ENCODE measurements at regions not wholly inside any gene's neighbourhood (a gene's known extent, or its start where the extent isn't known, plus 50 kb on each side); places are given as distances from the start of the nearest gene placed in this dataset.

DNA sequence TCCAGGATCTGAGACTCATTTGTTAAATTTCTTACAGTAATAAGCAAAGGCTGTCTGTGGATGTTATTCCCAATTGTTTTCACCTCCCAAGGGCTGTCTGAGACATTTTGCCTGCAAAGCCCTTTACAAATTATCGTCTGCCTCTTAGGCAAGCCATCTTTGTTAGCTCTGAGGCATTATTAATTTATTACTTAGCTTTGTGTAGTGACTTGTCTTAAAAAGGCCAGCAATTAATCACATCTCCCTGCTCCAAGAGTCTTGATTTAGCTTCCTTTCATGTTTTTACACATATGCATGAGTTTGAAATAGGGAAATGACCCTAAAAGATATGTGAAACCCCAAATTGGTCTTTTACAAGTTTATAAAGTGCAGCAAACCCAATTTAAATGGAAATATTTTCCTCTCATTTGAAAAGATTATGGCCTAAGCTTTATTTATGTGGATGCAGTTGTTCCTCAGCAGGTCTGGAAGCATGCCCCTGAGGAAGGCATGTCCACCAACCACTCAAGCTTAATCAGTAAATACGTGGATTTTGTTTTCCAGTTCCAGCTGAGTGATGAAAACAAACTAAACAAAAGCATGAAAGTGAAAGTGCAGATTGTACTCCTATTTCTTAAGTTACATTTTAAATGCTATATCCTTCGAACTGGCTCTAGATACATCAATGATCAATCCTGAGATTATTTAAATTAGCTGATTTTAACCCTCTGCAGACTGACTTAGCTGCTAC is 173.6 kb upstream of the LNX1 start:
- TF ChIP-seq CTCF (IDR thresholded peaks at IDR 0.05; ENCODE audit: insufficient read depth, missing control alignments), result no peak
- FAIRE-seq, result no peak
- DNase-seq (ENCODE audit: insufficient read length, low spot score), result no peak

GRCh38 chr4:53763813-53764597 is 172.7 kb upstream of the LNX1 start:
- no peak for FAIRE-seq
- DNase-seq (ENCODE audit: insufficient read length, low spot score), result no peak
- TF ChIP-seq CTCF (IDR thresholded peaks at IDR 0.05; ENCODE audit: insufficient read depth, missing control alignments), result no peak

DNA sequence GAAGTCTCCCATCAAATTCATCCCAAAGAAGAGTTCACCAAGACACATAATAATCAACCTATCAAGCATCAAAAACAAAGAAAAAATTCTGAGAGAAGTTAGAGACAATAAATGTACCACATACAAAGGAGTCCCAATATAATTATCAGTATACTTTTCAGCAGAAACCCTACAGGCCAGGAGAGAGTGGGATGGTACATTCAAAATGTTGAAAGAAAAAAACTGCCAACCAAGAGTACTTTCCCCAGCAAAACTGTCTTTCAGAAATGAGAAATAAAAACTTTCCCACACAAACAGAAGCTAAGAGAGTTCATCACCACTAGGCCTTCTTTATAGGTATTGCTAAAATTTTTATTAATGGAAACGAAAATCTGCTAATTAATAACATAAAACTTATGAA is 164.4 kb upstream of the LNX1 start:
- DNase-seq (ENCODE audit: insufficient read length, low spot score), result no peak
- FAIRE-seq, result no peak
- no peak for TF ChIP-seq CTCF (IDR thresholded peaks at IDR 0.05; ENCODE audit: insufficient read depth, missing control alignments)

DNA sequence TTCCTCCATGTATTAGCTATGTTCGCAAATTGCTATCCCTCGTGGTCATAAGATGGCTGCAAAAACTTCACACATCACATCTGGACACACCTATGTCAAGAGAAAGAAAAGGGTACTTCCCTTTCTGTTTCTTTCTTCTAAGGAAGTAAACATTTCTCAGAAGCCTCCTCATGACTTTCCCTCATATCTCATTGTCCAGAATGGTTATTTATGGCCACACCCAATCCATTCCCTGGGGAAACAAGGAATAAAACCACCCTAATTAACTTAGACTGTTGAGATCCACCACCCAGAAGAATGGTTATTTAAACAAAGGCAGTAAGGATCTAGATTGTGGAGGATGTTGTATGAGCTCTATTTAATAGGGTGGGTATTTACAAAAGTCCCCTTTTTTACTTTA is 160.8 kb upstream of the LNX1 start:
- TF ChIP-seq CTCF (IDR thresholded peaks at IDR 0.05; ENCODE audit: insufficient read depth, missing control alignments), result no peak
- FAIRE-seq (no peak), DNase-seq (ENCODE audit: insufficient read length, low spot score) (no peak)

GRCh38 chr4:53748328-53748772 is 157.1 kb upstream of the LNX1 start:
- DNase-seq (ENCODE audit: insufficient read length, low spot score), result no peak
- no peak for TF ChIP-seq CTCF (IDR thresholded peaks at IDR 0.05; ENCODE audit: insufficient read depth, missing control alignments)
- FAIRE-seq, result no peak

GRCh38 chr4:53747401-53747800 is 156.1 kb upstream of the LNX1 start:
- TF ChIP-seq CTCF (IDR thresholded peaks at IDR 0.05; ENCODE audit: insufficient read depth, missing control alignments), result no peak
- no peak for DNase-seq (ENCODE audit: insufficient read length, low spot score)
- no peak for FAIRE-seq

Measured in D721Med (cell line).